ENCODE measurements at regions not wholly inside any gene's neighbourhood (a gene's known extent, or its start where the extent isn't known, plus 50 kb on each side); places are given as distances from the start of the nearest gene placed in this dataset.

- no peak for TF ChIP-seq POLR2A (IDR thresholded peaks at IDR 0.05)
- TF ChIP-seq, protein P1, sequence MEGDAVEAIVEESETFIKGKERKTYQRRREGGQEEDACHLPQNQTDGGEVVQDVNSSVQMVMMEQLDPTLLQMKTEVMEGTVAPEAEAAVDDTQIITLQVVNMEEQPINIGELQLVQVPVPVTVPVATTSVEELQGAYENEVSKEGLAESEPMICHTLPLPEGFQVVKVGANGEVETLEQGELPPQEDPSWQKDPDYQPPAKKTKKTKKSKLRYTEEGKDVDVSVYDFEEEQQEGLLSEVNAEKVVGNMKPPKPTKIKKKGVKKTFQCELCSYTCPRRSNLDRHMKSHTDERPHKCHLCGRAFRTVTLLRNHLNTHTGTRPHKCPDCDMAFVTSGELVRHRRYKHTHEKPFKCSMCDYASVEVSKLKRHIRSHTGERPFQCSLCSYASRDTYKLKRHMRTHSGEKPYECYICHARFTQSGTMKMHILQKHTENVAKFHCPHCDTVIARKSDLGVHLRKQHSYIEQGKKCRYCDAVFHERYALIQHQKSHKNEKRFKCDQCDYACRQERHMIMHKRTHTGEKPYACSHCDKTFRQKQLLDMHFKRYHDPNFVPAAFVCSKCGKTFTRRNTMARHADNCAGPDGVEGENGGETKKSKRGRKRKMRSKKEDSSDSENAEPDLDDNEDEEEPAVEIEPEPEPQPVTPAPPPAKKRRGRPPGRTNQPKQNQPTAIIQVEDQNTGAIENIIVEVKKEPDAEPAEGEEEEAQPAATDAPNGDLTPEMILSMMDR (IDR thresholded peaks at IDR 0.05) = no peak
Observed at GRCh38 chr2:220033546-220033945, 406.1 kb downstream of the SLC4A3 start.
